Tibial nerve (tissue), 4 donors: ENCODE measurements at regions not wholly inside any gene's neighbourhood (a gene's known extent, or its start where the extent isn't known, plus 50 kb on each side); places are given as distances from the start of the nearest gene placed in this dataset.

Experiments
- CTCF ChIP-seq, 5 experiments: fragments of 200-600 bp in 3 of 5; fragments of 450-650 bp in 2 of 5; sonication (generic) in 3 of 5; IDR thresholded peaks; one replicate each; pipeline ENCODE4 v1.5.1; 2016 to 2019; ENCODE audit warnings: antibody characterized with exemption in 5 of 5, mild to moderate bottlenecking in 3 of 5, moderate library complexity in 2 of 5
- EP300 ChIP-seq, 2 donors: sonication (generic); formaldehyde crosslinking; IDR thresholded peaks; one replicate each; pipeline ENCODE4 v1.6.1; 2017; ENCODE audit warnings: antibody characterized with exemption in 2 of 2, mild to moderate bottlenecking in 1 of 2
- POLR2A ChIP-seq, 2 donors: fragments of 450-650 bp; IDR thresholded peaks; one replicate each; pipeline ENCODE4 v1.6.1; 2017; ENCODE audit warnings: antibody characterized with exemption in 2 of 2, mild to moderate bottlenecking in 2 of 2, moderate library complexity in 2 of 2

GRCh38 chr1:189336115-189337100 is 1141.3 kb downstream of the BRINP3 start:
- TF ChIP-seq CTCF (IDR thresholded peaks at IDR 0.05) (no peak), POLR2A (IDR thresholded peaks at IDR 0.05) (no peak), EP300 (IDR thresholded peaks at IDR 0.05) (no peak)
